GM18502 (cell line): ENCODE measurements at regions not wholly inside any gene's neighbourhood (a gene's known extent, or its start where the extent isn't known, plus 50 kb on each side); places are given as distances from the start of the nearest gene placed in this dataset.
A peak's percentile ranks its signal among the peaks of the same experiment; 100 is the strongest.
"Not testable (repeated sequence)": the region's sequence is repeated elsewhere in the genome, so short reads cannot be mapped to it uniquely, and the experiment has no call there.

Source experiments
- ATAC-seq: cut with Tn5 transposase; IDR thresholded peaks from one replicate; pipeline ENCODE4 v1.9.1; 2021; ENCODE audit warnings: mild to moderate bottlenecking; ENCODE audit not compliant: unreplicated experiment, poor library complexity

- not testable (repeated sequence) for ATAC-seq
Observed at GRCh38 chr3:177635601-177636106, 438.4 kb upstream of the TBL1XR1 start.

GRCh38 chr3:177640319-177640965 is 443.2 kb upstream of the TBL1XR1 start:
- ATAC-seq: no peak

GRCh38 chr3:177641206-177641605 is 443.9 kb upstream of the TBL1XR1 start:
- no peak for ATAC-seq

GRCh38 chr3:177642042-177642803 is 444.9 kb upstream of the TBL1XR1 start:
- no peak for ATAC-seq

GRCh38 chr3:177642804-177643125 is 445.5 kb upstream of the TBL1XR1 start:
- no peak for ATAC-seq

GRCh38 chr3:177646749-177647148 is 449.5 kb upstream of the TBL1XR1 start:
- peak; percentile 69 for ATAC-seq

GRCh38 chr3:177647341-177647740 is 450.1 kb upstream of the TBL1XR1 start:
- ATAC-seq: no peak

GRCh38 chr3:177647876-177648275 is 450.6 kb upstream of the TBL1XR1 start:
- ATAC-seq: no peak

GRCh38 chr3:177652556-177653291 is 455.4 kb upstream of the TBL1XR1 start:
- no peak for ATAC-seq

GRCh38 chr3:177657243-177657642 is 460.0 kb upstream of the TBL1XR1 start:
- ATAC-seq: no peak

- ATAC-seq: no peak
Observed at GRCh38 chr3:177658354-177658753, 461.1 kb upstream of the TBL1XR1 start.

GRCh38 chr3:177664380-177665103 is 467.3 kb upstream of the TBL1XR1 start:
- ATAC-seq: not testable (repeated sequence)

GRCh38 chr3:177665122-177665808 is 468.0 kb upstream of the TBL1XR1 start:
- ATAC-seq: no peak

- ATAC-seq: no peak
Observed at GRCh38 chr3:177672252-177672911, 475.1 kb upstream of the TBL1XR1 start.

- no peak for ATAC-seq
Observed at GRCh38 chr3:177673112-177673914, 476.0 kb upstream of the TBL1XR1 start.

GRCh38 chr3:177674186-177674585 is 476.9 kb upstream of the TBL1XR1 start:
- no peak for ATAC-seq

- ATAC-seq: no peak
Observed at GRCh38 chr3:177676148-177676547, 478.9 kb upstream of the TBL1XR1 start.

- ATAC-seq: no peak
Observed at GRCh38 chr3:177676947-177677587, 479.8 kb upstream of the TBL1XR1 start.
